ENCODE measurements at regions not wholly inside any gene's neighbourhood (a gene's known extent, or its start where the extent isn't known, plus 50 kb on each side); places are given as distances from the start of the nearest gene placed in this dataset.

- no peak for DNase-seq
Observed at GRCh38 chr4:106766519-106766918, 269.6 kb downstream of the DKK2 start.

GRCh38 chr4:106764774-106765173, 271.3 kb downstream of the DKK2 start:
- DNase-seq, result no peak

- DNase-seq, result peak in 2 of 3 experiments; percentile 3 to 58
Observed at GRCh38 chr4:106762666-106763443, 273.3 kb downstream of the DKK2 start.

GRCh38 chr4:106753426-106753825, 282.7 kb downstream of the DKK2 start:
- DNase-seq, result no peak

- no peak for DNase-seq
Observed at GRCh38 chr4:106746451-106746850, 289.7 kb downstream of the DKK2 start.

- no peak for DNase-seq
Observed at GRCh38 chr4:106738121-106738520, 298.0 kb downstream of the DKK2 start.

GRCh38 chr4:106718548-106718947, 317.6 kb downstream of the DKK2 start:
- no peak for DNase-seq

- no peak for DNase-seq
Observed at GRCh38 chr4:106717091-106717490, 319.0 kb downstream of the DKK2 start.

- no peak for DNase-seq
Observed at GRCh38 chr4:106715825-106716224, 320.3 kb downstream of the DKK2 start.

- no peak for DNase-seq
Observed at GRCh38 chr4:106708464-106708816, 327.7 kb downstream of the DKK2 start.

GRCh38 chr4:106707776-106708463, 328.2 kb downstream of the DKK2 start:
- no peak for DNase-seq

GRCh38 chr4:106704253-106704870, 331.8 kb downstream of the DKK2 start:
- no peak for DNase-seq

GRCh38 chr4:106700321-106700720, 331.7 kb upstream of the GIMD1 start:
- no peak for DNase-seq

- no peak for DNase-seq
Observed at GRCh38 chr4:106698621-106699195, 330.1 kb upstream of the GIMD1 start.

GRCh38 chr4:106695501-106696262, 327.1 kb upstream of the GIMD1 start:
- DNase-seq, result no peak

- no peak for DNase-seq
Observed at GRCh38 chr4:106694232-106694631, 325.7 kb upstream of the GIMD1 start.

- DNase-seq, result peak in 1 of 3 experiments; percentile 6
Observed at GRCh38 chr4:106691749-106692148, 323.2 kb upstream of the GIMD1 start.

GRCh38 chr4:106690487-106690886, 321.9 kb upstream of the GIMD1 start:
- no peak for DNase-seq

- DNase-seq, result no peak
Observed at GRCh38 chr4:106687026-106687425, 318.4 kb upstream of the GIMD1 start.

- no peak for DNase-seq
Observed at GRCh38 chr4:106681381-106681921, 312.9 kb upstream of the GIMD1 start.

GRCh38 chr4:106679063-106679462, 310.5 kb upstream of the GIMD1 start:
- no peak for DNase-seq

GRCh38 chr4:106677213-106677612, 308.6 kb upstream of the GIMD1 start:
- no peak for DNase-seq
